Dermis microvascular lymphatic vessel endothelial cell (primary cell): ENCODE measurements at regions not wholly inside any gene's neighbourhood (a gene's known extent, or its start where the extent isn't known, plus 50 kb on each side); places are given as distances from the start of the nearest gene placed in this dataset.
"Not testable (repeated sequence)": the region's sequence is repeated elsewhere in the genome, so short reads cannot be mapped to it uniquely, and the experiment has no call there.

ENCODE experiments used
- DNase-seq, 2 donors: peaks; one replicate each; pipeline versions ENCODE4 v3.0.0 to v3.0.0-alpha.2; 2010; ENCODE audit warnings: low read depth in 2 of 2

DNA sequence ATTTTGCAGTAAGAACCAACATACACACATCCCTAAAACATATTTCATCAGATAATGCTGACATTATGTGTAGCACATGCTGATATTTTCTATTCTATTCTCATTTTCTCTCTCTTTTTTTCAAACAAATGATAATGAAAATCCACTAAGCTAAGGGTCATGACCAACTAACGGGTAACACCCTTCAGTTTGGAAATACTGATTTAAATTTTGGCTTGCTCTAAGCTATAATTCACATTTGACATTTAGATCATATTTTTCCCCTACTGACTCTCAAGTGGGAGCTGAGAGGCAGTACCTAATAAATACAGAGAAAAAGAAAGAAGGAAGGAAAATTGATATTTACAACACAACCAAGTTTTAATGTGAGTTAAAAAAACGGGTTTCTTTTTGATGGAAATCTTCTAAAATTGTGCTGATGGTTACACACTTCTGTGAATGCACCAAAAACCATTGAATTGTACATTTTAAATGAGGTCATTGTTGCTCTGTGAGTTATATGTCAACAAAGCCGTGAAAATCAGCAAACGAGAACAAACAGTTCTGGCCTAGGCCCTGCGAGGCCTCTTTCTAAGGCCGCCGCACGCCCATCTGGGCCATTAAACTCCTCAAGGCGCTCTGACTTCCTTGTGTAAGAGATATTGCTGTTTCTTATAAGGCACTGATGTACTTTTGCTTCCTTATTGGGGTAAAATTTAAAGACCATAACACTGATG lies 124.2 kb downstream of the GALR1 start:
- DNase-seq = no peak

DNA sequence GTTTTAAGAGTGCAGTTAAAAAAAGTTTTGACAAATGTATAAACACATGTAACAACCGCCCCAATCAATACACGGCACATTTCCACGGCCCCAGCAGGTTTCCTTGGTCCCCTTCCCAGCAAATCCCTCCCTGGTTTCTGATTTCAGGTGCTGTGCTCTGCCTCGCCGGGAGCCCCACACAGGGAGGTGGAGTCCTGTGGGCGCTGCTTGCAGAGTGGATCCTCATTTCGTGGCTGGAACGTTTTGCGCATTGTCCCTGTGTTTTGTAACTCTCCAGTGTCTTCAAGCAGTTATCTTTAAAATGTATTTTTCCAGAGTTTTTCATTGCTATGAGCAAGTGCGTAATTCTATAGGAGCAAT lies 124.8 kb downstream of the GALR1 start:
- no peak for DNase-seq

DNA sequence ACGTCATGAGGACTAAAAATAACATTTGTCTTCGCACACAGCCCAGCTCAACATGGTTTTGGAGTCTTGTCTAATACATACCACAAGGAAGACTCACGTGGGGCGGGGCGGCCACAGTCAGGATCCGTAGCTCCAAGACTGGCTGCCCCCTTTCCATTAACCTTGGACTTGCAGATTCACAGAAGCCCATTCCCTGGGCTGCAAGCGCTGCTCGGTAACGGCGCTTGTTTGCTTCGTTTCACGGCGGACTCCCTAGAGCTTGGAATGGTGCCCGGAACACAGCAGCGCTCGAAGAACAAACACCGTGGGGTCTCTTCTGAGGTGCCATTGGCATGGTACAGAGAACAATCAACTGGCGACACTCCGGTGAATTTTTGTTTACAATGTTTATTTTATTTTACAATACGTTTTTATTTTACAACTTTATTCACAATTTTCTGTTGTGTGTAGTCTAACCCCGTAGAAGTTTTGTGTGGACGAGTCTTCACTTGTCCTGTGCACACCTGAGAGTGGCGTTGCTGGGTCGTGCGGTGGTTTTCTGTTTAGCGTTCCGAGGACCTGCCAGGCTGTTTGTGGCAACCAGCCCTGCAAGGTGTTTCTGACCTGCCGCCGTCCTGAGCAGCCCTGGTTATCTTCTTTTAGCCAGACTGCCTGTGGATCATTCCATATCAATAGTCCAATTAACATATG lies 126.5 kb downstream of the GALR1 start:
- DNase-seq = no peak

DNA sequence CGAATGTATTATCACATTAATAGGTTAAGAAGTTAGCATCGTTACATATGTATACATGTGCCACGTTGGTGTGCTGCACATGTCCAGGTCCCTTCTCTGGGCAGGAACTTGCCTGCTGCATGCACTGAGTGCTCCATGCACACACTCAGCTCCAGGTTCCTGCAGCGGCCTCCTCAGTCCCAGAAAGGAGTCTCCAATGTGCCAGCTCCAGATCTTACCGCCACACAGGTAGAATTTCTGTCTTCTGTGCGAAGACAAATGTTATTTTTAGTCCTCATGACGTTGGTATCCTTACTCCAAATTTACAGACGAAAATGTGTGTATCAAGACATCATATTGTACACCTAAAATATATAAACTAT lies 127.1 kb downstream of the GALR1 start:
- DNase-seq = no peak

DNA sequence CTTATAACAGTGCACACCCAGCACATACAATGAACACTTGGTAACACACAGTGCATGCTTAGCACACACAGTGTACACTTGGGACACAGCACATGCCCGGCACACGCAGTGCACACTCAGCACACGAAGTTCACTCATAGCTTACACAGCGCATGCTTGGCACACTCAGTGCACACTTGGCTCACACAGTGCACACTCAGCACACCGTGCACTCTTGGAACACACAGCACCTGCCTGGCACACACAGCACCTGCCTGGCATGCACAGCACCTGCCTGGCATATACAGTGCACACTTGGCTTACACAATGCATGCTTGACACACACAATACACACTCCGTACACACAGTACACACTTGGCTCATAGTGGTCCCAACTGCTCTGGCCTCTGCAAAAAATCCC lies 128.2 kb downstream of the GALR1 start:
- DNase-seq = no peak

DNA sequence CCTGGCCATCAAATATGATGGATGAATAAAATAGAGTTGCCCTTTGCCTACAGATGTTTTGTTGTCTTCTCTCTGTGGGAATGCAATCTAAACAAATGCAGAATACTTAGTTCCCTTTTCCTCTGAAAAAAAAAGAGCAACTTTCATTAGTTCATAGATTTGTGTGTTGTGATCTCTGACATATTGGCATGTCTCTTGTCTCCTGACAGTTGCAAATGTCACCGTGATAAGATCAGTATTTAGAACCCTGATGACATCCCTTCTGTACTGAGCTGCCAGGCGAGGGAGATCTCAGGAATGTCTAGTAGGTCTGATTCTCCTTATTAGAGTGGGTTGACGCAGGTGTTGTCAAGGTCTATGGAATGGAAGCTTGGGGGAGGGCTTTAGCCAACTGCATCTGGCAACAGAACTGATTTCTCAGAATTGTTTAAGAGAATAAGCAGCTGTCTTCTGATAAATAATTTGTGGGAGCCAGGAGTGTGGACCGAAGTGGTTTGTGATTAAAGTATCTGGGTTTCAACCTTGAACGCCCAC lies 130.4 kb downstream of the GALR1 start:
- DNase-seq = no peak

DNA sequence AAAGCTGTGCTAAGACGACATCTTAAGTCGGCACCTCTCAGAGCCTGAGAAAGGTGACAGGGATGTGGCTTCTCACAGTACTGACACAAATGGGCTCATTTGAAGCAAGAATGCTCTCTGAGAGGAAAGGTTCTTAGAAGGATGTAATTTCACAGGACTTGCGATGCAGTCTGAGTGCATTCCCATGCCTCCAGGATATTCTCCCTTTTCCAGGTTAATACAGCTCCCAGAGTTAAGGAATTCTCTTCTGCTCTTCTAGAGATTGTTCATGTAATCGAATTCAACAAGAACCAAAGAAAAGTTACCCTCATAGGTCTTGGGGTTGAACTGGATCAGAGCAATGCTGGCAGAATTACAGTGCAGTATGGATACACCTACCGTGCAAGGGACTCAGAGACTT lies 131.0 kb downstream of the GALR1 start:
- DNase-seq = no peak

DNA sequence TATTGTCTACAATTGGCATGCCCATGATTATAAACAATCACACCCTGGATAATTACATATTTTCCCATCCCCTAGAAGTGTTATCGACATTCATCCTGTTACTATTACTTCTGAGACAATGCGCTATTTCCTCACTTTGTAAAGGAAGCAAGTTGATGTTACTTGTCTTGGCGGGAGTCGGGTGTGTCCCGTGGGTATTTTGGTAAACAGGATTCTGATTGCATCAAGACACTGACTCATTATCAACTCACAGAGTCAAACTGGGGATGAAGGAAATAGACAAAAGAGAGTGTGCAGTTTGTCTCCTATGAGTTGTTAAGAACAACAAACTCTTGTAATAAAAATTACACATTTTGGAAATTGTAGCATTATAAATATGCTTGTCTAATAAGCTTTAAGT lies 142.7 kb downstream of the GALR1 start:
- DNase-seq = no peak

DNA sequence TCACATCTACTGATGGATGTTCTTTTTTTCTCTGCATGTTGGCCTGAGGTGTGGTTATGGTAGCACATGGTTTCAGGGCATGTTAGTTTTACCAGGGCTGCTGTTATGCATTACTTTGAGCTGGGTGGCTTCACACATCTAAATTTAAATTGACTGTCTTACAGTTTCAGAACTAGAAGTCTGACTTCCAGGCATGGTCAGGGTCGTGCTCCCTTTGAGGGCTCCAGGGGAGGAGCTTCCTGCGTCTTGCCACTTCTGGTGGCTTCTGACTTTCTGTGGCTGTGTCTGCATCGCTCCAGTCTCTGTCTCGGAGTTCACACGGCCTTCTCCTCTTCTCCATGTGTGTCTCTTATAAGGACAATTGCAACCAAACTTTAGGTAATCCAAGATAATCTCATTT lies 143.9 kb downstream of the GALR1 start:
- DNase-seq = no peak

DNA sequence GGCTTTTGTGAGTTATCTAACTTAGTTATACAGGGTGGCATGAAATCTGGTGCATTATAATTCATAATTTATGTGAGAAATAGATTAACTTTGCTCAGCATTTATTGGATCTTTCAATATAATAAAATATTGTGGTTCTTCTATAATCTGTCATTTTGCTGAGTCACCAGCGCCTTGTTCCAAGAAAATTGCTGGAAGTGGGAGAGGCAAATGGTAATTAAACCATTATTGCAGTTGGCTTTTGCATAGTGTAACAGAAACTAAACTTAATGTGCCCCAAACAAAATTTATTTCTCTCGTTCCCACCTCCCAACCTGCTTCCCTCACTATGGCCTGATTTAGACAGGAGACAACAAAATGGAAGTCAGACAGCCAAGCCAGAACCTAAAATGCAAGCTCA lies 146.3 kb downstream of the GALR1 start:
- DNase-seq = no peak

DNA sequence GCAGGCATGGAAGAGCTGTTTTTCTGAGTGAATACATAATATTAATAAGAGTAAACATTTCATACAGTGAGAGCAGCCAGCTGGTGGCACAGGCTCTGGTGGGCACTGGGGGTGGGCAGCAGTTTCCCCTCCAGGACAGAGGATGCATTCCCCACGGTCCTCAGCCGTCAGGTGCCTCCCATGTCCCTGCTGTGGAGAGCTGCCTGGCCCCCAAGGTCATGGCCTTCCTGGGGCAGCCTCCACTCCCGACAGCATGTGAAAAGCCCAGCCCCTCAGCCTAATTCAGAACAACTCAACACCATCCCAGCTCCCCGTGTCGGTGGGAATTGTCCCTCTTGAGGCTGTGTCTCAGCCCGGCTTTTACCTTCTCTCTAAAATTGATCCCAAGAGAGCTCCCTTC lies 147.4 kb downstream of the GALR1 start:
- no peak for DNase-seq

DNA sequence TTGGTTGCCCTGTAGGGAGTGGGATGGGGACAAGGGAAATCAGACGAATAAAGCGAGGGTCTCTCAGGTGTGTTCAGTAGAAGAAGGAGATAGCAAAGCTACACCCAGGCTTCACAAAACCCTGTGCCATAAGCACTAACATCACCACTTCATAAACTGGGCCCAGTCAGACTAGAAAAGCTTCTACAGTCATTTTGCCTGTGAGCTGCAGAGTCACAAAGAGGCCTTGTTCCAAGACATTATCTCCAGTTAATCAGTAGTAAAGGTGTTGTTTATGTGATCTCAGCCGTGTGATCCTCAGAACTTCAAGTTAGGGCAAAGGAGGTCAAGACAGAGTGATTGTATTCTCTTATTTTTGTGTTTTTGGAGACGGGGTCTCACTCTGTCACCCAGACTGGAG lies 148.0 kb downstream of the GALR1 start:
- DNase-seq = no peak

DNA sequence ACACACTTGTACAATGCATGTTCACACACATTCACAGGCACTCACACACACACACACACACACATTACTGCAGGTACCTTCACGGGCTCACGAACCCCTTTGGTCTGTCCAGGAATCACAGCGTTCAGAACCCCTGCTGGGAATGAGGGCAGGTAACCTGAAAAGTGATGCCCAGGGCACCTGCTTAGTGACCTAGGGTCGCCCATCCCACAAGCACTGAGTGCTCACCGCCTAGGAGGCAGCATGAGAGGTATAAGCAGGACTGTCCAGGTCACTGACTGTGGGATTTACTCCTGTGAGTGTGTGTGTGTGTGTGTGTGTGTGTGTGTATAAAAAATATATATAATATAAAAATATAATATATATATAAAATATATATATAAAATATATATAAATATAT lies 150.9 kb downstream of the GALR1 start:
- DNase-seq = no peak

DNA sequence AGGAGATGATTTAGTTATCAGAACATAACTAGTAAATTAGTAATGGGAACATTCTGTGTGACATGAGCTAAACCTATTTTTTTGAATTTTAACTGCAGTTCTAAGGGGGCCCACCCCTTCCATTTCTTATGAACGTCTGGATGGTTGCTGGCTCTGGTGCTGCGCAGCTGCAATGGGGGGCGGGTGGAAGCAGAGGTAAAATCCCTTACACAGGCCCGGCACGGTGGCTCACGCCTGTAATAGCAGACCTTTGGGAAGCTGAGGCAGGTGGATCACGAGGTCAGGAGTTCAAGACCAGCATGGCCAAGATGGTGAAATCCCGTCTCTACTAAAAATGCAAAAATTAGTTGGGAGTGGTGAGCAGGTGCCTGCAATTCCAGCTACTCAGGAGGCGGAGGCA lies 151.5 kb downstream of the GALR1 start:
- DNase-seq = no peak

DNA sequence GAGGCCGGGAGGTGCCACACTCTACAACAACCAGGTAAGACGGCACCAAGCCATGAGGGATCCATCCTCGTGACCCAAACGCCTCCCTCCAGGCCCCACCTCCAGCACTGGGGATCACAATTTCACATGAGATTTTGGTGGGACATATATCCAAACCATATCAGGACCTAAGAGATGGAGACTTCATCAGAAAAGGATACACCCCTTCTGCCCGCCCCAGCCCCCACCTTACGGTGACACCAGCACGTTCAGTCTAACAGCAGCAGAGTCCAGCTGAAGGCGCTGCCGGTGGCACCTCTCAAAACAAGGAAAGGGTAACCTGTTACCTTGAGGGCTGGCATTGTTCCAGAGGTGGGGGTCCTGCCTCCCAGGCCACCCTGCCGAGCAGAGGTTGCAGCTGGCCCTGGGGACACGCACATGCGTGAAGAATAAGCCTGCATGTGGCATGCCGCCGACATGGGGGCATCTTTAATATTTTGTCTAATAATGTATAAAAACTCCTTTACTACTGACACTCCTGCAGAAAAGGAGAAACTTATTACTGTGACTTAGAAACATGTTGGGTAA lies 154.4 kb downstream of the GALR1 start:
- no peak for DNase-seq

DNA sequence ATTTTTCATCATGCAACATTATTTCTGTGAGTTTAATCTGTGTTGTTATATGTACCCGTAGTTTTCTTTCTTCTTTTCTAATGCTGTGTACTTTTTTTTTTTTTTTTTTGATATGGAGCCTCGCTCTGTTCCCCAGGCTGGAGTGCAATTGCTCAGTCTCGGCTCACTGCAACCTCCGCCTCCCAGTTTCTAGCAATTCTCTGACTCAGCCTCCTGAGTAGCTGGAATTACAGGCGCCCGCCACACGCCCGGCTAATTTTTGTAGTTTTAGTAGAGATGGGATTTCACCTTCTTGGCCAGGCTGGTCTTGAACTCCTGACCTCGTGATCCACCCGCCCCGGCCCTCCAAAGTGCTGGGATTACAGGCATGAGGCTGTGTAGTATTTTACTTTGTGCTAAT lies 155.4 kb downstream of the GALR1 start:
- DNase-seq = no peak

DNA sequence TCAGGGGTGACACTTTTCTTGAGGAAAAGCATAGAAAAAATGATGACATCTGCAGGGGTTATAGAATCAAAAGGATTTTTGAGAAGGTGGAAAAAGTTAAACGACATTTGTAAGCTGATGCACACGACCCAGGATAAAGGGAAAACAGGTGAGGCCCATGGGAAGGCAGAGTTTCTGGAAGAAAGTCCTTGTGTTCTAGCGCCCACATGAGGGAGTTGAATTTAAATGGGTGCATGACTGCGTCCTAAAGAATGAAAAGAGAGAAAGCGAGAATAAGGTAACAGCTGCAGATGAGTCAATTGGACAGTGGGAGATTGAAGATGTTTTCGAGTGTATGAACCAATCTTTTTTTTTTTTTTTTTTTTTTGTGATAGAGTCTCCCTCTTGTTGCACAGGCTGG lies 158.1 kb downstream of the GALR1 start:
- no peak for DNase-seq

DNA sequence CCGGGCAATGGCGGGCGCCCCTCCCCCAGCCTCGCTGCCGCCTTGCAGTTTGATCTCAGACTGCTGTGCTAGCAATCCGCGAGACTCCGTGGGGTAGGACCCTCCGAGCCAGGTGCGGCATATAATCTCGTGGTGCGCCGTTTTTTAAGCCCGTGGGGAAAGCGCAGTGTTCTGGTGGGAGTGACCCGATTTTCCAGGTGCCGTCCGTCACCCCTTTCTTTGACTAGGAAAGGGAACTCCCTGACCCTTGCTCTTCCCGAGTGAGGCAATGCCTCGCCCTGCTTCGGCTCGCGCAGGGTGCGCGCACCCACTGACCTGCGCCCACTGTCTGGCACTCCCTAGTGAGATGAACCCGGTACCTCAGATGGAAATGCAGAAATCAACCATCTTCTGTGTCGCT lies 171.9 kb downstream of the GALR1 start:
- DNase-seq = not testable (repeated sequence)

DNA sequence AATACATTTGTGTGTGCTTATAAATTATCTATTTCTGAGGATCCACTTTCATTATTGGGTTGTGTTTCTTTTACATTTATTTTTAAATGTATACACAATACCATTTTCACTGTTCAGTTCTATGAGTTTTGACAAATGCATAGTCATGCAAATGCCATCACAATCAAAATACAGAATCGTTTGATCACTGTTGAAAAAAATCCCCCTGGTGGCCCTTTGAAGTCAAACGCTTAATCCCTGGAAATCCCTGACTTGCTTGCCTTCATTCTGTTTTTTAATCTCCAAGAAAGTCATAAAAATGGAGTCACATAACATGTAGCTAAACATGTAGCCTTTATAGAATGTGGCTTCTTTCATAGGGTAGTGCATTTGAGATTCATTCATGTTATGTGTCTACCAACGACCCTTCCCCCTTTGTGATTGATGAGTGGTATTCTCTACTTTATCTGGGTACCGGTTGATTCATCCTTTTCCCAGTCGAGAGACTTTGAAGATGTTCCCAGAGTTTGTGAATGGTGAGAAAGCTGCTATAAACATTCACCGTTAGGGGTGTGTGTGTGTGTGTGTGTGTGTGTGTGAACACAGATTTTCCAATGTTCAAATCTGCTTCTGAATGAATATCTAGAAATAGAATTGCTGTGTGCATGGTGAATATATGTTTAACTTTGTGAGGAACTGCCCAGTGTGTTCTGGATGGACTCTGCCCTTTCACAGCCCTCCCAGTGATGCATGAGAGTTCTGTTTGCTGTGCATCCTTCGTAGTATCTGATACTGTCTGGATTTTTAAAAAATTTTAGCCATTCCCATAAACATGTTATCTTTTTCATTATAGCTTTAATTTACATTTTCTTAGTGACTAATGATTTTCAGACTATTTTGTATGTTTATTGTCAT lies 173.6 kb downstream of the GALR1 start:
- no peak for DNase-seq

DNA sequence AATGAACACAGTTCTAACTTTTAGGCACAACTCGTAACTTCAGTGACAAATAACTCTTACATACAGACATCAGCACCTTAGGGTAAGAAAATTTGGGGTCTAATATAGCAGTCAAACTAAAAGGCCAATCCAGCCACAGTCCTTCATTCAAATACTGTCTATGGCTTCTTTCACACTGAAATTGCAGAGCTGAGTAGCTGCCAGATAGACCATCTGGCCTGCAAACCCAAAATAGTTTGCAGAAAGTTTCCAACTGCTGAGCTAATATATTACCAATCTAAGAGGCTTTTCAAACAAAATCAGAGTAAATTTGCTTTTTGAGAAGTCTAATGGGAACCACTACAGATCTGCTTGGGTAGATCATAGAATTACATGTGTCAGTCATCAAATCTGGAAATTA lies 183.4 kb downstream of the GALR1 start:
- no peak for DNase-seq

DNA sequence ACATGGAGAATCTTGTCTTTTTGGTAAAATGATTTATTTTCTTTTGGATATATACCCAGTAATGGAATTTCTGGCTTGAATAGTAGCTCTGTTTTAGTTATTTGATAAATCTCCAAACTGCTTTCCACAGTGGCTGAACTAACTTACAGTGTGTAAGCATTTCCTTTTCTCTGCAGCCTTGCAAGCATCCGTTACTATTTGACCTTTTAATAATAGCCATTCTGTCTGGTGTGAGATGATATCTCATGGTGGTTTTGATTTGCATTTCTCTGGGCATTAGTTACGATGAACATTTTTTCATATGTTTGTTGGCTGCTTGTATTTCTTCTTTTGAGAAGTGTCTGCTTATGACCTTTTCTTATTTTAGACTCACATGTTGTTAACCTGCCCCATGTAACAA lies 190.2 kb downstream of the GALR1 start:
- DNase-seq = no peak

DNA sequence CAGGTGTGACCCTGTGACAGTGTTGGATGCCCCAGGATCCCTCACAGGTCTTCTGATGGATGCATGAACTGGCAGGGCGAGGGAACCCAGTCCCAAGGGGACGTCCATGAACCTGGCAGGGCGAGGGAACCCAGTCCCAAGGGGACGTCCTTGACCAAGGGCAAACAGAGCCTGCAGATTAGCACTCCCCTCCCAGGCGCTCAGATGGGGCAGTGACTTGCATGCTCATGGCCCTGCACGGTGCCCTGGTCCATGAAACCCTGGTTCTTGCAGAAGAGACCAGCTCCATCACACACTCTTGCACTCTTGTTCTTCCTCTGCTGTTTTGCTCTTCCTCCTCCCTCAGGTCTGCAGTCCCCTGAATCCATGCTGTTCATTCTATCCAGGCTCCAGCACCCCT lies 192.7 kb downstream of the GALR1 start:
- DNase-seq = no peak
